PFSK-1 (cell line): ENCODE measurements at regions not wholly inside any gene's neighbourhood (a gene's known extent, or its start where the extent isn't known, plus 50 kb on each side); places are given as distances from the start of the nearest gene placed in this dataset.

Experiments used
- FOXP2 ChIP-seq: optimal IDR thresholded peaks from 2 replicates; pipeline ENCODE3; 2011; ENCODE audit warnings: borderline replicate concordance, control low read depth, inconsistent platforms; ENCODE audit not compliant: insufficient read depth; ENCODE audit errors: extremely low read length, extremely low read depth
- POLR2AphosphoS5 ChIP-seq: IDR thresholded peaks from 2 replicates; pipeline ENCODE4 v1.6.1; 2012; ENCODE audit warnings: low read depth, mild to moderate bottlenecking, control low read depth, low read length, moderate library complexity
- REST ChIP-seq, 2 experiments: IDR thresholded peaks; 2 replicates each; pipeline versions ENCODE4 v1.6.1 to v1.8.0; 2011 to 2012; ENCODE audit warnings: low read depth in 2 of 2, low read length in 2 of 2, control low read depth in 1 of 2, inconsistent platforms in 1 of 2, mild to moderate bottlenecking in 1 of 2, moderate library complexity in 1 of 2; ENCODE audit not compliant: insufficient read depth in 1 of 2
- SIN3A ChIP-seq: IDR thresholded peaks from 2 replicates; pipeline ENCODE4 v1.6.1; 2012; ENCODE audit warnings: mild to moderate bottlenecking, low read length, moderate library complexity, borderline replicate concordance; ENCODE audit not compliant: insufficient read depth
- TAF1 ChIP-seq: IDR thresholded peaks from 2 replicates; pipeline ENCODE4 v1.6.1; 2012; ENCODE audit warnings: low read length, control low read depth, borderline replicate concordance; ENCODE audit not compliant: insufficient read depth

DNA sequence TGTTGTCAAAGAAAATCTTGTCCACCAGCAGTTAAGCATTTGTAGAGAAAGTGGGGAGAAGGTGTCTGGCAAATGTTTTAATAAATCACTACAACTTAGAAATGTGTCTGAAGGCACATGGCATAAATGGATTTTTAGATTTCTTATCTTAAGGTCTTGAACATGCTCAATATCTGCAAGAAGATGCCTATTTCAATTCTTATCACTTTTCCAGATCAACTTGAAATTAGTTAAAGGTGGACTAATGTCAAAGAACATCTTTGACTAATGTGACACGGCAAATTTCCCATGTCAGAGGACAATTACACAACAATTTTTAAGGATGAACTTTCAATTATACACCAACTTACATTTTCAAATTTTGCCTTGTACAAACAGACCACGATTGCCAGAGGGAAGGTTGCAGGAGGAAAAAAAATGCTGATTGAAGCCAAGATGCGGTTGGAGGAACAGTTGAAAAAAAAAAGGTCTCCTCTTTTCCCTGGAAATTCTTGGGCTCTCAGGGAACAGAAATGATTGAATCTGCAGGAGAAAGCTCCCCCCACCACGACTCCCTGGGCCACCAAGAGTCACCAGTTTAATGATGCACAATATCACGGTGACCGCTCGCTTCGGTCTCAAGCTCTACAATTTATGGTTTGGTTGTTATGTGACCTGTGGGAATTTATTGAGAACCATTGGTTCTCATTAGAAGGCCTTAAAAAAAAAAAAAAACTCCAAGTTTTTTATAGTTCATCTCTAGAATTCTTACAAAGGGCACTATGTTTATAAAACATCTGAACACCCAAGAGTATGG is 507.6 kb upstream of the ADAMTS9 start:
- no peak for TF ChIP-seq SIN3A
- TF ChIP-seq FOXP2 = no peak
- TF ChIP-seq POLR2AphosphoS5 = no peak
- TF ChIP-seq REST (IDR thresholded peaks at IDR 0.05; ENCODE audit: insufficient read depth in 1 of 2, low read depth in 2 of 2, low read length in 2 of 2) = no peak
- no peak for TF ChIP-seq TAF1

DNA sequence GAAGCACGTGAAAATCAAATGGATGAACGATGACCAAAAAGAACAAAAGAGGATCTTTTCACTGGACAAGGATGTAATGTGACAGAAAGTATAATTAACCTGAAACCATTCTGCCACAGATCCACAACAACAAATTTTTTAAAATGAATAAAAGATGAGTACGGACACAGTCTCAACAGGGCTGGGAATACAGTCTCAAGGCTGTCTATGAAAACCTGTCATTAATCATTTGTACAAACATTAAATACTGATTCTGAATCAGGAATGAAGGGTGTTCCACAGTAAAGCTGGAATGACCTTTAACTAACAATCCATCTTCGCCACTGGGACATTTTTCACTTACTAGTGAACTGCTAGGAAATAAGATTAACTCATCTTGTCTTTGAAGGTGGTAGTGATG is 506.9 kb upstream of the ADAMTS9 start:
- TF ChIP-seq POLR2AphosphoS5 = no peak
- TF ChIP-seq REST (IDR thresholded peaks at IDR 0.05; ENCODE audit: insufficient read depth in 1 of 2, low read depth in 2 of 2, low read length in 2 of 2) = no peak
- no peak for TF ChIP-seq SIN3A
- no peak for TF ChIP-seq FOXP2
- no peak for TF ChIP-seq TAF1

DNA sequence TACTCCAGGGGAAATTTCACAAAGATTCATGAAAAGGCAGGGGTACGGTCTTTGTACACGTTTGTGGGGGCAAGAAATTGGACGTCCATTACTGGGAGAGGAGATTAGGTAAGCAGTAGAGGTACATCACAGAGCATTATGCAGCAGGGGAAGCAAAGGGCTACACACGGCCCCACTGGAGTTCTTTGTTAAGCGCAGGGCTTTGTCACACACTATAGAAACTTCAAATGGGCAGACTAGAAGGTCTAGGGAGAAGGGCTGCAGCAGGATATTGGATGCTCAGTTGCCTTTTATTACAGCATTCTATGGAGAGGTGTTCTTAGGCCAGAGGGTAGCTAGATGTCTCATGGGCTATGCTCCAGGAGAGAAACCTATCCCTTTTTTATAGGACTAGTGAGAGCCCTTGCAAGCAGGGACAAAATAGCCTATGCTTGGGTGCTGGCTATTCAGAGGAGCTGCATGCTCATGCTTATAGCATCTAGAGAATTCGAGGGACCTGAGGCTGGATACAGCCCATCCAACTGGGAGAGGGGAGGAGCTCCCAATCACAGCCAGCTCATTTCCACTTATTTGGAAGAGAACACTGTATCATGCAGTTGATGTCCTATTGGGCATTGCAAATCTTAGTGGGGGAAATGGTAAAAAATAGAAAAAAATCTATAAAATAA is 506.4 kb upstream of the ADAMTS9 start:
- TF ChIP-seq FOXP2 (no peak), REST (IDR thresholded peaks at IDR 0.05; ENCODE audit: insufficient read depth in 1 of 2, low read depth in 2 of 2, low read length in 2 of 2) (no peak), TAF1 (no peak), POLR2AphosphoS5 (no peak), SIN3A (no peak)

- TF ChIP-seq TAF1 = no peak
- no peak for TF ChIP-seq REST (IDR thresholded peaks at IDR 0.05; ENCODE audit: insufficient read depth in 1 of 2, low read depth in 2 of 2, low read length in 2 of 2)
- no peak for TF ChIP-seq POLR2AphosphoS5
- no peak for TF ChIP-seq FOXP2
- TF ChIP-seq SIN3A = no peak
Measured at GRCh38 chr3:65193531-65193930, 505.7 kb upstream of the ADAMTS9 start.
